ENCODE measurements at regions not wholly inside any gene's neighbourhood (a gene's known extent, or its start where the extent isn't known, plus 50 kb on each side); places are given as distances from the start of the nearest gene placed in this dataset.
"Not testable (repeated sequence)": the region's sequence is repeated elsewhere in the genome, so short reads cannot be mapped to it uniquely, and the experiment has no call there.

DNA sequence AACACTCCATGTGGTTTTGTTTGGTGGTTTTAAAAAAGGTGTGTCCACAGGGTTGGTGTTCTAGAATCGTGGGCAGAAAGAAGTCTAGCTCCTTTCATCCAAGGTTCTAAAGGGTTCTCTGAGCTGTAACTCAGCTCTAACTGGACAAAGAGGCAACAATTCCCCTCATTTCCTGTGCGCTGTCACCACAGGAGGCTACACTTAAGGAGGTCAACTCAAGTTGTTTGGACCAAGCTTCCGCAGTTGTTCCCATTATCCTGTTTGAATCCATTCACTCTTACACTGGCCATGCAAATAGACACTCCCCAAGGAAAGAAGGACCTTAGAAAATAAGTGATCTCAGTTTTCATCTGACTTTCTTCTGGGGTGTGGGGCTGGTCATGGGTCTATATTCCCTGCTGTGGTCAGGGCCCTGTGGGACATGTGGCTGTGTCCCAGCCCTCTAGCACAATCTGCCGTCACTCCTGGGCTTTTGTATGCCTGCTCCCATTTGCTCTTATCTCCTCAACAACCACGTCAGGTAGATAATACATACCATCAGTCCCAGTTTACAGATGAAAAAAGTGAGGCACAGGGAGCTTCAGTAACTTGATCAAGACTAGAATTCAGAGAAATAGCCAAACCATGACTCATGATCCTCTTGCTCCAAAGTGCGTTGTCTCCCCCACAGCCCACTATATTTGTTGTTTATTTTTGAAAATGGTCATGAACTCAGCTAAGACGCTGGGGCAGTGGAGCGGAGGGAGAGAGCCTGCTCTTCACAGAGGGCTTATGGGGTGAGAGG is 103.6 kb downstream of the RHOU start:
- DNase-seq (ENCODE audit: low spot score) = no peak
- TF ChIP-seq, protein P1, sequence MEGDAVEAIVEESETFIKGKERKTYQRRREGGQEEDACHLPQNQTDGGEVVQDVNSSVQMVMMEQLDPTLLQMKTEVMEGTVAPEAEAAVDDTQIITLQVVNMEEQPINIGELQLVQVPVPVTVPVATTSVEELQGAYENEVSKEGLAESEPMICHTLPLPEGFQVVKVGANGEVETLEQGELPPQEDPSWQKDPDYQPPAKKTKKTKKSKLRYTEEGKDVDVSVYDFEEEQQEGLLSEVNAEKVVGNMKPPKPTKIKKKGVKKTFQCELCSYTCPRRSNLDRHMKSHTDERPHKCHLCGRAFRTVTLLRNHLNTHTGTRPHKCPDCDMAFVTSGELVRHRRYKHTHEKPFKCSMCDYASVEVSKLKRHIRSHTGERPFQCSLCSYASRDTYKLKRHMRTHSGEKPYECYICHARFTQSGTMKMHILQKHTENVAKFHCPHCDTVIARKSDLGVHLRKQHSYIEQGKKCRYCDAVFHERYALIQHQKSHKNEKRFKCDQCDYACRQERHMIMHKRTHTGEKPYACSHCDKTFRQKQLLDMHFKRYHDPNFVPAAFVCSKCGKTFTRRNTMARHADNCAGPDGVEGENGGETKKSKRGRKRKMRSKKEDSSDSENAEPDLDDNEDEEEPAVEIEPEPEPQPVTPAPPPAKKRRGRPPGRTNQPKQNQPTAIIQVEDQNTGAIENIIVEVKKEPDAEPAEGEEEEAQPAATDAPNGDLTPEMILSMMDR (IDR thresholded peaks at IDR 0.05; ENCODE audit: extremely low read depth, missing control alignments) = no peak

DNA sequence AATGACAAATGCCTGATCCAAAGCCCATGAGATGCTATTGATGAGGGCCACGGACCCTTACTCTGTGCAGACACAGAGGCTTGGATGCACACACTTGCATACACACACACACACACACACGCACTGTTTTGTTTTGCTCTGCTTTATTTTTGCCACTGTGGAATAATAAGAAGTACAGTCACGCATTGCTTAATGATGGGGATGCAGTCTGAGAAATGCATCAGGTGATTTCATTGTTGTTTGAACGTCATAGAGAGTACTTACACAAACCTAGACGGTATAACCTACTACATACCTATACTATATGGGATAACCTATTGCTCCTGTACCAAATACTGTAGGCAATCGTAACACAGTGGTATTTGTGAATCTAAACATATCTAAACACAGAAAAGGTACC is 104.4 kb downstream of the RHOU start:
- TF ChIP-seq, protein P1 (IDR thresholded peaks at IDR 0.05; ENCODE audit: extremely low read depth, missing control alignments) = no peak
- DNase-seq (ENCODE audit: low spot score) = no peak

DNA sequence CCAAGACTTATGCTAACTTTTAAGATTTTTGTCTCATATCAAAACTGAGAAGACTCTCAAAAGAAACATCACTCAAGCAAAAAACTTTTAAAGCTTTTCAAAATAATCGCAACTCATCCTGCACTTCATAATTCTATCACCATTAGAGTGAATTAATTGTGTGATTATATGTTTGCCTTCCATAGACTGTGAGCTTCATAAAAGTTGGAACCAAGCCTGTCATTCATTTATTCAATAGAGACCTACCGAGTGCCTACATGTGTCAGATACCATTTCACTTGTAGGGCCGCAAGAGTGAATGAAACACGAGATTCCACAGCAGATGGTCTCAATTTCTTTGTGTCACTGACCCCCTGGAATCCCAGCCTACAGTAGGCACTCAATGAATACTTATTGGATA is 106.4 kb downstream of the RHOU start:
- DNase-seq (ENCODE audit: low spot score) = no peak
- TF ChIP-seq, protein P1 (IDR thresholded peaks at IDR 0.05; ENCODE audit: extremely low read depth, missing control alignments) = no peak

DNA sequence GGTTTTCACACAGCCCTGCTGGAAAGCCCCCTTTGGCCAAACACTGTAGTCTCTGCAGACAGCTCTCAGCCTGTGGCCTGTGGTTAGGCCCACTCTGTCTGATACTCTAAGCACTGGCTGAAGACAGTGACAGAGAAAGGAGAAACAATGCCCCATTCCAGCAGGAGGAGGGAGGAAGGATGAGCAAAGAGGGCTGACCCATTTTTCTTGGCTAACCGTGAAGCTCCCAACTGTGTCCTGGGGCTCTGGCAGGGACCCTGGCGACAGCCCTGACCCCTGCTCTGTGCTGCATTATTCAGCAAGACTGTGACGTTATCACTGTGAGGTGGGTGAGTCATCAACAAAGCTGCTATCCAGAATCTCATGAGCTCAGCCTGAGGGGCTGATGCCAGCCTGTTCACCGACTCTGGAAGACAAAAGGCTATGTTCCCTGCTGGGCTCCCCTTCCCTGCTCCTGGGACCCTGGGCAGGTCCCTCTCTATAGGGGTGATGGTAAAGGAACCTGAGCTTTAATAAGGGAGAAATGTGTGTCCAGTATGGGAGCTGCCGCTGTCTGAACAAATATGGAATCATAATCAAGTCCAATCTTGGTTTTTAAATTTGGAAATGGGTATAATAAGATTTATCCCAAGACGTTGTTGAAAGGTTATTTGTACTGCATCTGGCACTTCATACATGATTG is 107.0 kb downstream of the RHOU start:
- TF ChIP-seq, protein P1 (IDR thresholded peaks at IDR 0.05; ENCODE audit: extremely low read depth, missing control alignments) = no peak
- no peak for DNase-seq (ENCODE audit: low spot score)

DNA sequence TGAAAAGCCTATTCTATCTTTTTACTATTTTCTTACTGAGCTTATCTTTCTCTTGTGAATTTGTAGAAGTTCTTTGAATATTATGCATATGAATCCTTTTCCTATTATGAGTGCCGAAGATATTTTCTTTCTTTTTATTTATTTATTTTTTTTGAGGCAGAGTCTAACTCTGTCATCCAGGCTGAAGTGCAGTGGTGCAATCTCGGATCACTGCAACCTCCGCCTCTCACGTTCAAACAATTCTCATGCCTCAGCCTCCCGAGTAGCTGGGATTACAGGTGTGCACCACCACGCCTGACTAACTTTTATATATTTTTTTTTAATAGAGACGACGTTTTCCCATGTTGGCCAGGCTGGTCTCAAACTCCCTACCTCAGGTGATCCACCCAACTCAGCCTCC is 109.8 kb downstream of the RHOU start:
- TF ChIP-seq, protein P1 (IDR thresholded peaks at IDR 0.05; ENCODE audit: extremely low read depth, missing control alignments) = no peak
- no peak for DNase-seq (ENCODE audit: low spot score)

DNA sequence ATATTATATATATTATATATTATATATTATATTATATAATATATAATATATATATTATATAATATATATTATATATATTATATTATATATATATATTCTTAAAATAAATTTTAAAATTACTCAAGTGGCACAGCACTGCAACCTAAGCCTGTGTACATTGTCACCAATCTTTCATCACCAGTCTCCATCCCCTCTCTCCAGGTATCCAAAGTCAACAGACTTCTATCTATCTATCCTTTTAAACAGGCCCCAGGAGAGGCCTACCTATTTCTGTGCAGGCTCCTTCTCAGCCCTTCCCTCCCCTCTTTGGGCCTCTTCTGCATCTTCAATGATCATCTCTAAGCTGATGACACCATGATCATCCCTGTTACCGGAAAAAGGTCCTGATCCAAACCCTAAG is 111.7 kb downstream of the RHOU start:
- no peak for DNase-seq (ENCODE audit: low spot score)
- TF ChIP-seq, protein P1 (IDR thresholded peaks at IDR 0.05; ENCODE audit: extremely low read depth, missing control alignments) = no peak

DNA sequence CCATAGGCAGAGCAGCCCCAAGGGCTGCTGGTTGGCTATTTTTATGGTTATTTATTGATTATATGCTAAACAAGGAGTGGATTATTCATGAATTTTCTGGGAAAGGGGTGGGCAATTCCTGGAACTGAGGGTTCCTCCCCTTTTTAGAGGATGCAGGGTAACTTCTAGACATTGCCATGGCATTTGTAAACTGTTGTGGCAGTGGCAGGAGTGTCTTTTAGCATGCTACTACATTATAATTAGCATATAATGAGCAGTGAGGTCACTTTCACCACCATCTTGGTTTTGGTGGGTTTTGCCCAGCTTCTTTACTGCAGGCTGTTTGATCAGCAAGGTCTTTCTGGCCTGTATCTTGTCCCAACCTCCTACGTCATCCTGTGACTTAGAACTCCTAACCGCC is 112.2 kb downstream of the RHOU start:
- DNase-seq (ENCODE audit: low spot score) = not testable (repeated sequence)

All from GM20000 (cell line).